Ishikawa (cell line): ENCODE measurements at regions not wholly inside any gene's neighbourhood (a gene's known extent, or its start where the extent isn't known, plus 50 kb on each side); places are given as distances from the start of the nearest gene placed in this dataset.

ENCODE experiments used
- EP300 ChIP-seq: IDR thresholded peaks from 2 replicates; pipeline ENCODE4 v1.6.1; 2012; ENCODE audit warnings: borderline replicate concordance
- MAX ChIP-seq: IDR thresholded peaks from 2 replicates; pipeline ENCODE4 v1.6.1; 2012
- RAD21 ChIP-seq: IDR thresholded peaks from 2 replicates; pipeline ENCODE4 v1.6.1; 2012; ENCODE audit warnings: low read depth
- USF1 ChIP-seq: IDR thresholded peaks from 2 replicates; pipeline ENCODE4 v1.6.1; 2012
- YY1 ChIP-seq: IDR thresholded peaks from 2 replicates; pipeline ENCODE4 v1.6.1; 2012; ENCODE audit warnings: low read depth

GRCh38 chr13:106701771-106702341 lies 133.9 kb upstream of the ARGLU1 start:
- TF ChIP-seq MAX (no peak), EP300 (no peak), RAD21 (no peak), YY1 (no peak), USF1 (no peak)
